Tibial nerve (tissue), 4 donors: ENCODE measurements at regions not wholly inside any gene's neighbourhood (a gene's known extent, or its start where the extent isn't known, plus 50 kb on each side); places are given as distances from the start of the nearest gene placed in this dataset.

Experiments
- EP300 ChIP-seq, 2 donors: sonication (generic); formaldehyde crosslinking; IDR thresholded peaks; one replicate each; pipeline ENCODE4 v1.6.1; 2017; ENCODE audit warnings: antibody characterized with exemption in 2 of 2, mild to moderate bottlenecking in 1 of 2
- POLR2A ChIP-seq, 2 donors: fragments of 450-650 bp; IDR thresholded peaks; one replicate each; pipeline ENCODE4 v1.6.1; 2017; ENCODE audit warnings: antibody characterized with exemption in 2 of 2, mild to moderate bottlenecking in 2 of 2, moderate library complexity in 2 of 2
- TF ChIP-seq, protein P1 (sequence below), 5 experiments: fragments of 200-600 bp in 3 of 5; fragments of 450-650 bp in 2 of 5; sonication (generic) in 3 of 5; IDR thresholded peaks; one replicate each; pipeline ENCODE4 v1.5.1; 2016 to 2019; ENCODE audit warnings: antibody characterized with exemption in 5 of 5, mild to moderate bottlenecking in 3 of 5, moderate library complexity in 2 of 5

DNA sequence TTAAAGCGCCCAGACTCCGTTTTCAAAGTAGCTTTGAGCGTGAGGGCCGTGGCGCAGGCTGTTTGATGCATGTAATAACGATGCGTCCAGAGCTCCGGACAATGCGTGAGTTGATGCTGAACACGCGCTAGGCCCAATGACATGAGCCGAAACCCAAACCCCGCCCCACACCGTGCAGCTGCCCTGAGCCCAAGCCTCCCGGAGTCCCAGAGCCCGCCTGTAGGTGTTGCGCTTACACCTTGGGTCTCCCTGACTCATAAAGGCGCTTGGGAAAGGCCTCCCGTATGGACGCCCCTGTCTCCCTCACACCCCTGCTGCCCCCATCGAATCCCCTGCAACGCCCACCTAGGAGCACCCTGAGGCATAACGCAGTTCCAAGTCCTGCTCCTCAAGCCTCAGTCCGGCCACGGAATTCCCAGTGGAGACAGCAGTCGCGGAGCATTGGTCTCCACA, 87.6 kb downstream of the ERMARD start:
- TF ChIP-seq, protein P1, sequence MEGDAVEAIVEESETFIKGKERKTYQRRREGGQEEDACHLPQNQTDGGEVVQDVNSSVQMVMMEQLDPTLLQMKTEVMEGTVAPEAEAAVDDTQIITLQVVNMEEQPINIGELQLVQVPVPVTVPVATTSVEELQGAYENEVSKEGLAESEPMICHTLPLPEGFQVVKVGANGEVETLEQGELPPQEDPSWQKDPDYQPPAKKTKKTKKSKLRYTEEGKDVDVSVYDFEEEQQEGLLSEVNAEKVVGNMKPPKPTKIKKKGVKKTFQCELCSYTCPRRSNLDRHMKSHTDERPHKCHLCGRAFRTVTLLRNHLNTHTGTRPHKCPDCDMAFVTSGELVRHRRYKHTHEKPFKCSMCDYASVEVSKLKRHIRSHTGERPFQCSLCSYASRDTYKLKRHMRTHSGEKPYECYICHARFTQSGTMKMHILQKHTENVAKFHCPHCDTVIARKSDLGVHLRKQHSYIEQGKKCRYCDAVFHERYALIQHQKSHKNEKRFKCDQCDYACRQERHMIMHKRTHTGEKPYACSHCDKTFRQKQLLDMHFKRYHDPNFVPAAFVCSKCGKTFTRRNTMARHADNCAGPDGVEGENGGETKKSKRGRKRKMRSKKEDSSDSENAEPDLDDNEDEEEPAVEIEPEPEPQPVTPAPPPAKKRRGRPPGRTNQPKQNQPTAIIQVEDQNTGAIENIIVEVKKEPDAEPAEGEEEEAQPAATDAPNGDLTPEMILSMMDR (IDR thresholded peaks at IDR 0.05), result no peak
- TF ChIP-seq POLR2A (IDR thresholded peaks at IDR 0.05), result no peak
- no peak for TF ChIP-seq EP300 (IDR thresholded peaks at IDR 0.05)
